ENCODE measurements at regions not wholly inside any gene's neighbourhood (a gene's known extent, or its start where the extent isn't known, plus 50 kb on each side); places are given as distances from the start of the nearest gene placed in this dataset.

DNA sequence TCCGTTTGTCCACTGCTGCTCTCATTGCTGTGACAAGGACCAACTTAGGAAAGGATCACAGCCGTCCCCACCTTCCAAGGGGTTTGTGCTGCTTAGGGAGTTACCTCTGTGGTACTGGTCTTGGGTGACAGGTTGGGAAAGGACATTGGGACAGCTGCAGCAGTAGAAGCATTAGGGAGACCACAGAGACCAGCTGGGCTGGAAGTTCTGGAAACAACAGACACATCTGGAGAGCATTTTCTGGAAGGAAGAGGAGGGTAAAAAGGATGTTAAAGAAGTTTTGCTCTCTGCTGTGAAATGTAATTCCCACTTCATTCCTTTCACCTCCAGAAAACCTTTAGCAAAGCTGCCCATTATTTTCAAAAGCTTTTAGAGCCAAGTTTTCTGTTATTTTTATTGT is 304.2 kb downstream of the LRFN2 start:
- Histone ChIP-seq H3K4me1 (ENCODE audit: low read length) (no peaks in the 10 kb centered on the region), H3K9me3 (ENCODE audit: insufficient read depth, low read length) (no peaks in the 10 kb centered on the region), H3K4me2 (ENCODE audit: low read length) (no peak overlapping the region), H3K79me2 (ENCODE audit: low read length) (no peaks in the 10 kb centered on the region), H3K27me3 (ENCODE audit: low read depth, low read length) (peaks cover 5% of the 10 kb centered on the region; the same call in 1 of the 2 replicates), H2AFZ (ENCODE audit: low read depth, low read length) (no peak overlapping the region), H3K9ac (ENCODE audit: low read length) (no peak overlapping the region), H3K4me3 (ENCODE audit: low read length) (no peak overlapping the region), H3K36me3 (replicated peaks; ENCODE audit: low read depth, low read length) (no peaks in the 10 kb centered on the region), H3K27ac (ENCODE audit: low read length) (no peak overlapping the region), H4K20me1 (ENCODE audit: insufficient read depth, low read length) (no peaks in the 10 kb centered on the region)
- no peak for TF ChIP-seq EZH2phosphoT487 (IDR thresholded peaks at IDR 0.05; ENCODE audit: low read depth)
- TF ChIP-seq, protein P1, sequence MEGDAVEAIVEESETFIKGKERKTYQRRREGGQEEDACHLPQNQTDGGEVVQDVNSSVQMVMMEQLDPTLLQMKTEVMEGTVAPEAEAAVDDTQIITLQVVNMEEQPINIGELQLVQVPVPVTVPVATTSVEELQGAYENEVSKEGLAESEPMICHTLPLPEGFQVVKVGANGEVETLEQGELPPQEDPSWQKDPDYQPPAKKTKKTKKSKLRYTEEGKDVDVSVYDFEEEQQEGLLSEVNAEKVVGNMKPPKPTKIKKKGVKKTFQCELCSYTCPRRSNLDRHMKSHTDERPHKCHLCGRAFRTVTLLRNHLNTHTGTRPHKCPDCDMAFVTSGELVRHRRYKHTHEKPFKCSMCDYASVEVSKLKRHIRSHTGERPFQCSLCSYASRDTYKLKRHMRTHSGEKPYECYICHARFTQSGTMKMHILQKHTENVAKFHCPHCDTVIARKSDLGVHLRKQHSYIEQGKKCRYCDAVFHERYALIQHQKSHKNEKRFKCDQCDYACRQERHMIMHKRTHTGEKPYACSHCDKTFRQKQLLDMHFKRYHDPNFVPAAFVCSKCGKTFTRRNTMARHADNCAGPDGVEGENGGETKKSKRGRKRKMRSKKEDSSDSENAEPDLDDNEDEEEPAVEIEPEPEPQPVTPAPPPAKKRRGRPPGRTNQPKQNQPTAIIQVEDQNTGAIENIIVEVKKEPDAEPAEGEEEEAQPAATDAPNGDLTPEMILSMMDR (IDR thresholded peaks at IDR 0.05; ENCODE audit: low read depth, low read length): no peak

DNA sequence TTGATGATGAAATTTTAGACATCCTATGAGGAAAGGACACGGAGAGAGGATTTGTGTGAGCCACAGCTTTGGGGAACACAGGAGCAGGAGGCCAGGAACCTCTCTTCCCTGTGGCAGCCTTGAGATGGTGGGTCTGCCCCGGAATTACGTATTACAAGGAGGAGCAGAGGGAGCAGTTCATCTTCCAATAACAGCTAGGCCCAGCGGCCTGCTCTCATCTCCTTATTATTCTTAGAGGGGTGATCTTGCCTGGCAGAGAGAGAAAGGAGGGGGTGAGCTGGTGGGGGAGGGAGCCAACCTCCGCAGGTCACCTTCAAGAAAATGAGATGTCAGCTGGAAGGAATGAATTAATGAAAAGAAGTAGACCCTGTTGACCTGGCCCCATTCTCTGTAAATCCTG is 305.8 kb downstream of the LRFN2 start:
- no peak overlapping the region for H2AFZ ChIP-seq (ENCODE audit: low read depth, low read length)
- peaks cover 5% of the 10 kb centered on the region; the same call in 1 of the 2 replicates for H3K27me3 ChIP-seq (ENCODE audit: low read depth, low read length)
- no peaks in the 10 kb centered on the region for H4K20me1 ChIP-seq (ENCODE audit: insufficient read depth, low read length)
- no peaks in the 10 kb centered on the region for H3K36me3 ChIP-seq (replicated peaks; ENCODE audit: low read depth, low read length)
- TF ChIP-seq, protein P1 (IDR thresholded peaks at IDR 0.05; ENCODE audit: low read depth, low read length): no peak
- TF ChIP-seq EZH2phosphoT487 (IDR thresholded peaks at IDR 0.05; ENCODE audit: low read depth): no peak
- H3K27ac ChIP-seq (ENCODE audit: low read length): no peak overlapping the region
- no peak overlapping the region for H3K4me3 ChIP-seq (ENCODE audit: low read length)
- H3K79me2 ChIP-seq (ENCODE audit: low read length): no peaks in the 10 kb centered on the region
- H3K4me2 ChIP-seq (ENCODE audit: low read length): no peak overlapping the region
- H3K9ac ChIP-seq (ENCODE audit: low read length): no peak overlapping the region
- H3K4me1 ChIP-seq (ENCODE audit: low read length): no peaks in the 10 kb centered on the region
- H3K9me3 ChIP-seq (ENCODE audit: insufficient read depth, low read length): no peaks in the 10 kb centered on the region

DNA sequence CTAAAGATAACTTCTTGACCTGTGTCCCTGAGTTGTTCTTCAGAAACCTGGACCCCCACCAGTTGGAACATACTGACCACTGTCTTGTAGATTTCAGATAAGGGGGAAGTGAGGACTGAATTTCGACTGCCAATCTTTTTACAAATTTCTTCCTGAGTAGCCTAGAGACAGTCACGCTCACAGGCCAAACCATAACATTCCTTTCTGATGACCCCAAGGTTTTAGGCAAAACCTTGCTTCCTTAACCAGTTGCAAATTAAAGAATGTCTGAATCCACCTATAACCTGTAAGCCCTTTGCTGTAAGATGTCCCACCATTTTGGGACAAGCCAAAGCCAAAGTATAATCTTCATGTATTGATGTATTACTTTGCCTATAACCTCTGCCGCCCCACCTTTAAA is 306.9 kb downstream of the LRFN2 start:
- Histone ChIP-seq H3K9ac (ENCODE audit: low read length) (no peak overlapping the region), H3K36me3 (replicated peaks; ENCODE audit: low read depth, low read length) (no peaks in the 10 kb centered on the region), H3K4me3 (ENCODE audit: low read length) (no peak overlapping the region), H3K4me2 (ENCODE audit: low read length) (no peak overlapping the region), H3K79me2 (ENCODE audit: low read length) (no peaks in the 10 kb centered on the region), H3K27ac (ENCODE audit: low read length) (no peak overlapping the region), H3K27me3 (ENCODE audit: low read depth, low read length) (peaks cover 1% of the 10 kb centered on the region; the same call in 1 of the 2 replicates), H3K4me1 (ENCODE audit: low read length) (no peaks in the 10 kb centered on the region), H2AFZ (ENCODE audit: low read depth, low read length) (no peak overlapping the region), H4K20me1 (ENCODE audit: insufficient read depth, low read length) (no peaks in the 10 kb centered on the region), H3K9me3 (ENCODE audit: insufficient read depth, low read length) (no peaks in the 10 kb centered on the region)
- no peak for TF ChIP-seq EZH2phosphoT487 (IDR thresholded peaks at IDR 0.05; ENCODE audit: low read depth)
- TF ChIP-seq, protein P1 (IDR thresholded peaks at IDR 0.05; ENCODE audit: low read depth, low read length): no peak

DNA sequence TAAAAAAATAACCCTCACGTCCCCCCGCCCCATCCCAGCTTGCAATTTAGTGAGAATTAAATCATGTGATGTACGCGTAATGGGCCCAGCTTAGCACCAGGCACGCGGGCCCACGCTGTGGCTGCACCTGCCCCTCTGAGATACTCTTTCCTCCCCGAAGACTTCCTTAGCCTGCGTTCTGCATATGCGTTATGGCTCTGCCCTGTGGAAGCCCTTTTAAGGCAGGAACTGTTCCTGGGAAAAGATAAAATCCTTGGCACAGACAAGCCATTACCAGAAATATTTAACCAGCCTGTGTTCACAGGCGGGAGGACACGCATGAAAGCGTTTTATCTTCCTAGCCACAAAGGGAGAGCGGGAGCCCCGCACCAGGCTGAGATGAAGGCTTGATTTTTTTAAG is 311.0 kb downstream of the LRFN2 start:
- H2AFZ ChIP-seq (ENCODE audit: low read depth, low read length): no peak overlapping the region
- H3K79me2 ChIP-seq (ENCODE audit: low read length): no peaks in the 10 kb centered on the region
- H3K9ac ChIP-seq (ENCODE audit: low read length): no peak overlapping the region
- H3K4me2 ChIP-seq (ENCODE audit: low read length): no peak overlapping the region
- peaks cover 11% of the 10 kb centered on the region for H3K4me1 ChIP-seq (ENCODE audit: low read length)
- no peaks in the 10 kb centered on the region for H3K36me3 ChIP-seq (replicated peaks; ENCODE audit: low read depth, low read length)
- H4K20me1 ChIP-seq (ENCODE audit: insufficient read depth, low read length): no peaks in the 10 kb centered on the region
- TF ChIP-seq, protein P1 (IDR thresholded peaks at IDR 0.05; ENCODE audit: low read depth, low read length): no peak
- no peak for TF ChIP-seq EZH2phosphoT487 (IDR thresholded peaks at IDR 0.05; ENCODE audit: low read depth)
- H3K9me3 ChIP-seq (ENCODE audit: insufficient read depth, low read length): no peaks in the 10 kb centered on the region
- H3K27ac ChIP-seq (ENCODE audit: low read length): no peak overlapping the region
- no peak overlapping the region for H3K4me3 ChIP-seq (ENCODE audit: low read length)
- H3K27me3 ChIP-seq (ENCODE audit: low read depth, low read length): no peaks in the 10 kb centered on the region
